SH-SY5Y (cell line): ENCODE measurements at regions not wholly inside any gene's neighbourhood (a gene's known extent, or its start where the extent isn't known, plus 50 kb on each side); places are given as distances from the start of the nearest gene placed in this dataset.

ENCODE experiments used
- GATA2 ChIP-seq: IDR thresholded peaks from 2 replicates; pipeline ENCODE4 v1.6.1; 2011; ENCODE audit warnings: mild to moderate bottlenecking, low read depth, low read length
- GATA3 ChIP-seq: IDR thresholded peaks from 2 replicates; pipeline ENCODE4 v1.6.1; 2011; ENCODE audit warnings: low read depth, mild to moderate bottlenecking, low read length, moderate library complexity

GRCh38 chr10:129094233-129094632, 372.8 kb upstream of the MGMT start:
- TF ChIP-seq GATA3 (no peak), GATA2 (no peak)
